ENCODE measurements at regions not wholly inside any gene's neighbourhood (a gene's known extent, or its start where the extent isn't known, plus 50 kb on each side); places are given as distances from the start of the nearest gene placed in this dataset.

- no peaks in the 10 kb centered on the region for H3K27me3 ChIP-seq
- no peak for TF ChIP-seq Cebpa-rat (IDR thresholded peaks at IDR 0.05)
- H3K4me2 ChIP-seq, result no peak overlapping the region
- no peak overlapping the region for H3K9ac ChIP-seq
- H3K9me3 ChIP-seq (replicated peaks in 1 of 11), result no peaks in the 10 kb centered on the region
- H3K27ac ChIP-seq, result no peak overlapping the region
- H4K20me1 ChIP-seq, result no peaks in the 10 kb centered on the region
- peaks cover 0 to 8% (median 2%) of the 10 kb centered on the region in 10 experiments; a peak in 7 of 20 replicates for H3K4me1 ChIP-seq
- H3K4me3 ChIP-seq, result no peak overlapping the region
- H3K36me3 ChIP-seq, result no peaks in the 10 kb centered on the region
Measured at GRCh38 chr3:43862470-43862869, 171.7 kb downstream of the ABHD5 start.

DNA sequence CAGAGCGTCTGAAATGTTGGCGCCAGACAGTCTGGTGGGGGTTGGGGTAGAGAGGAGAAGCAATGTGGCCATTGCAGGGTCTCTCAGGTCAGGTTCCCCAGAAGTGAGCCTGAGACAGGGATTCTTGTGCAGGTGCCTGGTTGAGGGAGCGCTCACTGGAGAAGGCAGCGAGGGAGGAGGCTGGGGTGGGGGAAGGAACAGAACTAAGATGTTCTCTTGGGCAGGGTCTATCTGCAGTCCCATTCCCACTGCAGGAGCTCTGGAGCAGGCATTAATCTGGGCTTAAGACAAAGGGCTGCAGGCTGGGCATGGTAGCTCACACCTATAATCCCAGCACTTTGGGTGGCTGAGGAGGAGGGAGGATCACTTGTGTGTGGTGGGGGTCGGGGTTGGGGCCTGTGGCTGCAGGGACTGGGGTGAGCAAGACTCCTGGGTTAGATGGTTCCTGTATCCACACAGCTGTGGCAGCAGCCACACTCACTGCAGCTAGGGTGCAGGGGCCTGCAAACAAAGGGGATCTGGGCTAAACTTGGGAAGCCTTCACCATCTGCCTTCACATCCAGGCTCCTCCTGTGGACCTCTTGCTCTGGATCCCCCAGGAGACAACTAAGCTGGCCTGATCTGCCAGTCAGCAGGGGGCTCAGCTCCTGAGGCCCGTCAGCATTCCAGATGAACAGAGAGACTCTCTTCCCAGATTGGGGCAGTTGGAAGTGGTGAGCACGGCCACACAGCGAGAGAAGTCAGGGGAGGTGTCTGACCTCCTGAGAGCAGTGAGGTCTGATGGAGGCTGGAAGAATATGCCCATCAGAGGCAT, 172.5 kb downstream of the ABHD5 start:
- no peaks in the 10 kb centered on the region for H3K9me3 ChIP-seq (replicated peaks in 1 of 11)
- no peaks in the 10 kb centered on the region for H3K36me3 ChIP-seq
- H3K27ac ChIP-seq, result no peak overlapping the region
- H3K4me2 ChIP-seq, result no peak overlapping the region
- no peak overlapping the region for H3K9ac ChIP-seq
- no peak overlapping the region for H3K4me3 ChIP-seq
- no peaks in the 10 kb centered on the region for H4K20me1 ChIP-seq
- TF ChIP-seq Cebpa-rat (IDR thresholded peaks at IDR 0.05), result no peak
- H3K4me1 ChIP-seq, result peaks cover 0 to 8% (median 2%) of the 10 kb centered on the region in 10 experiments; a peak in 7 of 20 replicates
- no peaks in the 10 kb centered on the region for H3K27me3 ChIP-seq

GRCh38 chr3:43863966-43864933, 173.5 kb downstream of the ABHD5 start:
- H3K27me3 ChIP-seq, result no peaks in the 10 kb centered on the region
- no peak overlapping the region for H3K9ac ChIP-seq
- H3K9me3 ChIP-seq (replicated peaks in 1 of 11), result no peaks in the 10 kb centered on the region
- H3K27ac ChIP-seq, result no peak overlapping the region
- no peaks in the 10 kb centered on the region for H4K20me1 ChIP-seq
- no peak for TF ChIP-seq Cebpa-rat (IDR thresholded peaks at IDR 0.05)
- H3K4me2 ChIP-seq, result no peak overlapping the region
- no peaks in the 10 kb centered on the region for H3K36me3 ChIP-seq
- H3K4me1 ChIP-seq, result peaks cover 0 to 8% (median 2%) of the 10 kb centered on the region in 10 experiments; a peak in 7 of 20 replicates
- no peak overlapping the region for H3K4me3 ChIP-seq

GRCh38 chr3:43865351-43865750, 174.6 kb downstream of the ABHD5 start:
- no peak for TF ChIP-seq Cebpa-rat (IDR thresholded peaks at IDR 0.05)
- Histone ChIP-seq H3K36me3 (no peaks in the 10 kb centered on the region), H3K4me1 (peaks cover 0 to 13% (median 2%) of the 10 kb centered on the region in 10 experiments; a peak in 9 of 20 replicates), H3K27ac (no peak overlapping the region), H3K9me3 (replicated peaks in 1 of 11) (no peaks in the 10 kb centered on the region), H3K4me3 (no peak overlapping the region), H3K27me3 (no peaks in the 10 kb centered on the region), H3K4me2 (peak overlapping the region in 1 of 11 experiments; percentile 54; a peak in 2 of 22 replicates), H3K9ac (no peak overlapping the region), H4K20me1 (no peaks in the 10 kb centered on the region)

GRCh38 chr3:43865887-43866528, 175.3 kb downstream of the ABHD5 start:
- Histone ChIP-seq H4K20me1 (no peaks in the 10 kb centered on the region), H3K27me3 (no peaks in the 10 kb centered on the region), H3K4me3 (no peak overlapping the region), H3K9me3 (replicated peaks in 1 of 11) (no peaks in the 10 kb centered on the region), H3K36me3 (no peaks in the 10 kb centered on the region), H3K27ac (no peak overlapping the region), H3K4me2 (no peak overlapping the region), H3K9ac (no peak overlapping the region), H3K4me1 (peaks cover 0 to 14% (median 2%) of the 10 kb centered on the region in 10 experiments; a peak in 9 of 20 replicates)
- no peak for TF ChIP-seq Cebpa-rat (IDR thresholded peaks at IDR 0.05)

DNA sequence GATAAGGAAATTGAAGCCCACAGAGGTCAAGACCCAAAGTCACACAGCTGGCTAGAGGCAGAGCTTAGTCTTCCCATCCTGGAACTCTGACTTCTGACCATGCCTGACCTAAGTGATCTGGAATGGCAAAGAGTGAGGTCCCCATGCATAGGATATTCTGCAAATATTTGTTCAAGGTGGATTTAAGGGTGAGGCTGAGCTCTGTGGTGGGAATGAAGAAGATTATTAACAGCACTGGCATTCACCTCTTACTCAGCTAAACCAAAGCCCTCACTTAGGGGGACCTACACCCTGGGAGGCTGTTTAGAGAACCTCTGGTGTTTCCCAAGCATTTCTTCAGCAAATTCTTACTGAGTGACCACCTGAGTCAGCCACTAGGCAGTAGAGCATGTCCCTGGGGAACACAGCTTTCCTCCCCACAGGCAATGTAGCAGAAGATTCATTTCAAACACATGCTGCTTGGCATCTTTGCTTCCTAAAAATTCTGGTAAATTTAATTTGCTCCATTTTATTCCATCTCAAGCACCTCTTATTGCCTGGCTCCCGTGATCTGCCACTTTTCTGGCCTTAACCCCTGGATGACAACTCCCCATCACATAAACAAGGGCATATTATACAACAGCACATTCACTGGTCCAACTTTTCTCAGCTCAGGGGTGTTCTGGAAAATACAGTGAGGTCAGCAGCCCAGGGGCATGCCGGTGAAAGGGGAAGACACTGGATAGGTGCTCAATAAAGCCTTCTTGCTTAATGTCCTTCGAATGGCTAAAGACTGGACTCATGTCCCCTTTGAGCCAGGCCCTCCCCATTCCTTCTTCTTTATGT, 176.0 kb downstream of the ABHD5 start:
- Histone ChIP-seq H3K36me3 (no peaks in the 10 kb centered on the region), H3K4me1 (peaks cover 0 to 14% (median 2%) of the 10 kb centered on the region in 10 experiments; a peak in 11 of 20 replicates), H3K27ac (no peak overlapping the region), H4K20me1 (no peaks in the 10 kb centered on the region), H3K27me3 (no peaks in the 10 kb centered on the region), H3K9me3 (replicated peaks in 1 of 11) (no peaks in the 10 kb centered on the region), H3K4me2 (peak overlapping the region in 2 of 11 experiments; percentile 6 to 9; a peak in 3 of 22 replicates), H3K9ac (no peak overlapping the region), H3K4me3 (no peak overlapping the region)
- no peak for TF ChIP-seq Cebpa-rat (IDR thresholded peaks at IDR 0.05)

DNA sequence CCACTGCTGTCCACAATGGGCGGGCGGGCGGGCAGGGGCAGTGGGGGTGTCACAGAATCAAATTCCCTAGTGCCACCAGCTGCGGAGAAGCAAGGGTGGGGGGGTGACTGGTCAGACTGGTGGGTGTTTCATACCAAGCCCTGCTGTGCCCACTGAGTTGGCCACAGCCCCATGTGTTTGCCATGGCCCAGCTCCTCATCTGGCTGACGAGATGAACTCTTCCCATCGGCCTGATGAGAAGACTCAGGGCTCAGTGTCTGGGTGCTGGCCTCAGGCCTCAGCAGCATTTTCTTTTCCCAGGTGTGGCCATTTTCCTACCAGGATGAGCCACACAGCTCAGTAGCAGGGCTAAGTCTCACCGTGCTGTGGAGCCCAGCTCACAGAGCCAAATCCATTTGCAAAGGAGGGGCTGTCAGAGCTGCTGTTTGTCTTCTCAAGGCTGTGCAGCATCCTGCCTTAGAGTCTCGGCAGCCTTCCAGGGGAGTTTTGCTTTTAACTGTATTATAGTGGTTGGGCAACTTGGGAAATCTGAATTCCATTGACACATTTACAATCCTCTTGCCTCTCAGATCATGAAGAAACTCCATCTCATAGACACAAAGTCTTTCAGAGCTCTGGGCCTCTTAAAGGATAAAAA, 176.8 kb downstream of the ABHD5 start:
- no peak overlapping the region for H3K9ac ChIP-seq
- no peak overlapping the region for H3K27ac ChIP-seq
- no peaks in the 10 kb centered on the region for H3K27me3 ChIP-seq
- H3K4me3 ChIP-seq, result no peak overlapping the region
- no peaks in the 10 kb centered on the region for H3K9me3 ChIP-seq (replicated peaks in 1 of 11)
- no peaks in the 10 kb centered on the region for H3K36me3 ChIP-seq
- no peak overlapping the region for H3K4me2 ChIP-seq
- H4K20me1 ChIP-seq, result no peaks in the 10 kb centered on the region
- H3K4me1 ChIP-seq, result peaks cover 5 to 20% (median 9%) of the 10 kb centered on the region in 10 experiments; a peak in 19 of 20 replicates
- no peak for TF ChIP-seq Cebpa-rat (IDR thresholded peaks at IDR 0.05)

GRCh38 chr3:43869491-43869890, 178.8 kb downstream of the ABHD5 start:
- no peak overlapping the region for H3K27ac ChIP-seq
- TF ChIP-seq Cebpa-rat (IDR thresholded peaks at IDR 0.05), result no peak
- H3K27me3 ChIP-seq, result no peaks in the 10 kb centered on the region
- no peak overlapping the region for H3K9ac ChIP-seq
- H4K20me1 ChIP-seq, result no peaks in the 10 kb centered on the region
- no peak overlapping the region for H3K4me3 ChIP-seq
- H3K36me3 ChIP-seq, result no peaks in the 10 kb centered on the region
- H3K4me1 ChIP-seq, result peaks cover 7 to 29% (median 15%) of the 10 kb centered on the region in 10 experiments; a peak in 19 of 20 replicates
- no peak overlapping the region for H3K4me2 ChIP-seq
- H3K9me3 ChIP-seq (replicated peaks in 1 of 11), result peaks cover 0 to 5% (median 0%) of the 10 kb centered on the region in 11 experiments; a peak in 1 of 22 replicates

Data from BLaER1 treated with 17β-estradiol and CSF1 and Interleukin-3, amounts not matched to agents 10 nM and 100 nM (cell line).